ENCODE measurements at regions not wholly inside any gene's neighbourhood (a gene's known extent, or its start where the extent isn't known, plus 50 kb on each side); places are given as distances from the start of the nearest gene placed in this dataset.

DNA sequence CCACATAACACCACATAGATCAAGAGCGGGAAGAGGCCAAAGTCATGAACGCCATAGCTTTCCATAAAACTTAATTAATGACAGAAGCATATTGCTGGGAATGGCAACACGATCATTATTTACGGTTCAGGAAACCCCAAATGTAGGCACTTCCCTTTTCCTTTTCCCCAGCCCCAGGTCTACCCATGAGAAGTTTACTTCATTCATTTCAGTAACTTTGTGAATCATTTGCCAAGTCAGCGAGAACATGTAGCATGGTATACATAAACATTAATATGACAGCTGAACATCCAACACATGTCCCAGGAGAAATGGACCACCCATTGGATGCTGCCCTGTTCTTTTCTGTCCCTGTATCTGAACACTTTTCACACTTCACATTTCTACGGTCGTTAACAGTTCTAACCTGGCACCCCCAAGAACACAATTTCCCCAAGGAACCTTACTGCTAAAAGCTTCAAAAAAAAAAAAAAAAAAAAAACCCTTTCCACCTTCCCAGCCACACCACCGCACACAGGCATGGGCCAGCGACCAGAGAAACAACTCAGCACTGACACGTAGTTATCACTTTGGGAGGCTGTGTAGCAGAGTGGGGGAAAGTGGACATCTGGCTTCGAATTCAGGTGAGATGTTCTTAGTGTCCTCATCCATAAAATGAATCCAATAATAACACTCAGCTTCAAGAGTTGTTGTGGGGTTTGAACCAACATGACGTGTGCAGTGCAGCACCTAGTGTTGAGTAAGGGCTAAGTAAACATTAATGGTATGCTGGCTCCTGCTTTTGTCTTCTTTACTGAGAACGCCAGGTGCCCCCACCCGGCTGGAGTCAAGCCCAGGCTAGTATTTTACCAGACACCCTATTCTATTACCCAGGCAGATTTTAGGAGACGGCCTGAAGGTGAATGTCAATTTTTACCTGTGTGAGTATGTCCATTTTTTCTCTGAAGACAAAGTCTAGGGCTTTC lies 371.5 kb downstream of the LNPK start:
- Histone ChIP-seq H3K9me3 (ENCODE audit: control insufficient read depth in 1 of 2, low read length in 2 of 2) (peaks cover 0 to 4% of the 10 kb centered on the region in 2 donors), H3K36me3 (ENCODE audit: control insufficient read depth in 1 of 2, insufficient read depth in 2 of 2, low read length in 2 of 2) (no peaks in the 10 kb centered on the region), H3K27me3 (ENCODE audit: low read depth, low read length) (no peaks in the 10 kb centered on the region), H3K27ac (ENCODE audit: low read length) (no peak overlapping the region), H3K4me1 (ENCODE audit: control insufficient read depth in 1 of 2, insufficient read depth in 2 of 2, low read length in 2 of 2) (no peaks in the 10 kb centered on the region), H3K4me3 (ENCODE audit: low read depth in 1 of 2, low read length in 2 of 2) (no peak overlapping the region)

DNA sequence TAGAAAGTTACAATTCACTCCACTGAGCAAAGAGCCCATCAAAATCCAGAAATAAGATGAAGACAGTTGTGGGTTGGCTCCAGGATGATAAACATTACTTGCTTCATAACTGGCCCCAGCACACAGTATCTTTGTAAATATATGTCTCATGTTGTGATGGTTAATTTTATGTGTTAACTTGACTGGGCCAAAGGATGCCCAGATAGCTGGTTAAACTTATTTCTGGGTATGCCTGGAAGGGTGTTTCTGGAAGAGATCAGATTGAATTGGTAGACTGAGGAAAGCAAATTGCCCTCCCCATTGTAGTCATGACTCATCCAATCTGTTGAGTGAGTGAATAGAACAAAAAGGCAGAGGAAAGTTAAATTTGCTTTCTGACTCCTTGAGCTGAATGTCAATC lies 373.8 kb downstream of the LNPK start:
- Histone ChIP-seq H3K9me3 (ENCODE audit: control insufficient read depth in 1 of 2, low read length in 2 of 2) (peaks cover 0 to 4% of the 10 kb centered on the region in 2 donors), H3K4me3 (ENCODE audit: low read depth in 1 of 2, low read length in 2 of 2) (no peak overlapping the region), H3K27ac (ENCODE audit: low read length) (no peak overlapping the region), H3K27me3 (ENCODE audit: low read depth, low read length) (no peaks in the 10 kb centered on the region), H3K36me3 (ENCODE audit: control insufficient read depth in 1 of 2, insufficient read depth in 2 of 2, low read length in 2 of 2) (no peaks in the 10 kb centered on the region), H3K4me1 (ENCODE audit: control insufficient read depth in 1 of 2, insufficient read depth in 2 of 2, low read length in 2 of 2) (no peaks in the 10 kb centered on the region)

DNA sequence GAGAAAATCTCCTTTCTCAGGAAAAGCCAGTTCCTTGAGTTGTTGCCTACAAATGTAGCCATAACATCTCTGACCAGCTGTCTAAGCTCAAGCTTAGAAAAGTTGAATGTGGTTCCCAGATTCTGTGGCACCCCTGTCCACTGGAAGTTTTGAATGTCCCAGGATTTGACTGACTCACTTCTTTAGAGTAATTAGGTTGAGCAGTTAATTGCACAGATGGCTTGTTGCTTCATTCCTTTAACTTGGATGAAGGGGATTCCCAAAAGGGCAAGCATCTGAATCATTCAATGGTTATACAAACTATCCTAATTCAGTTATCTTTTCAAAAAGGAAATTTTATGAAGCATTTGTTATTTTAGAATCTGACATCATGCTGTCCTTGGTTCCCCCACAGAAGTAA lies 374.7 kb downstream of the LNPK start:
- Histone ChIP-seq H3K27ac (ENCODE audit: low read length) (no peak overlapping the region), H3K9me3 (ENCODE audit: control insufficient read depth in 1 of 2, low read length in 2 of 2) (peaks cover 0 to 4% of the 10 kb centered on the region in 2 donors), H3K27me3 (ENCODE audit: low read depth, low read length) (no peaks in the 10 kb centered on the region), H3K36me3 (ENCODE audit: control insufficient read depth in 1 of 2, insufficient read depth in 2 of 2, low read length in 2 of 2) (no peaks in the 10 kb centered on the region), H3K4me3 (ENCODE audit: low read depth in 1 of 2, low read length in 2 of 2) (no peak overlapping the region), H3K4me1 (ENCODE audit: control insufficient read depth in 1 of 2, insufficient read depth in 2 of 2, low read length in 2 of 2) (no peaks in the 10 kb centered on the region)

GRCh38 chr2:175626796-175627195 lies 375.3 kb downstream of the LNPK start:
- no peaks in the 10 kb centered on the region for H3K4me1 ChIP-seq (ENCODE audit: control insufficient read depth in 1 of 2, insufficient read depth in 2 of 2, low read length in 2 of 2)
- no peaks in the 10 kb centered on the region for H3K36me3 ChIP-seq (ENCODE audit: control insufficient read depth in 1 of 2, insufficient read depth in 2 of 2, low read length in 2 of 2)
- no peak overlapping the region for H3K27ac ChIP-seq (ENCODE audit: low read length)
- no peak overlapping the region for H3K4me3 ChIP-seq (ENCODE audit: low read depth in 1 of 2, low read length in 2 of 2)
- no peaks in the 10 kb centered on the region for H3K27me3 ChIP-seq (ENCODE audit: low read depth, low read length)
- peaks cover 0 to 4% of the 10 kb centered on the region in 2 donors for H3K9me3 ChIP-seq (ENCODE audit: control insufficient read depth in 1 of 2, low read length in 2 of 2)

DNA sequence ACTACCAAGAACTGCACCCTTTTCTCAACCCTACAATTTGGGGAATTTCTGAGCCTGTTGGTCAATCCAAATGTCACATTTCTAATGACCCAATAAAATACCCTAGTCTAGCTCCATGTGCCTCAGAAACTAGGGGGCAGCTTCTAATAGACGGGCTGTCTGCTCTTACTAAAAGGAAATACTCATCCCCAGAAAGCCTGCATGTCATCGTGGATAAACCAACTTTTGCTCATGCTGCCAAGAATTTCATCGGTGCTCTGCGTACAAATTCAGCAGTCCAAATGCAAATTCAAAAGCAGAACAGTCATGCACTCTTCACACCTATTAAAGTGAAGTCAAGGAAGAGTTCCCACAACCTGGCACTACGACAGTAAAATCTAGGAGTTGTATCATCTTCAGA lies 377.3 kb downstream of the LNPK start:
- H3K27ac ChIP-seq (ENCODE audit: low read length), result no peak overlapping the region
- no peak overlapping the region for H3K4me3 ChIP-seq (ENCODE audit: low read depth in 1 of 2, low read length in 2 of 2)
- no peaks in the 10 kb centered on the region for H3K4me1 ChIP-seq (ENCODE audit: control insufficient read depth in 1 of 2, insufficient read depth in 2 of 2, low read length in 2 of 2)
- H3K27me3 ChIP-seq (ENCODE audit: low read depth, low read length), result no peaks in the 10 kb centered on the region
- peaks cover 0 to 4% of the 10 kb centered on the region in 2 donors for H3K9me3 ChIP-seq (ENCODE audit: control insufficient read depth in 1 of 2, low read length in 2 of 2)
- H3K36me3 ChIP-seq (ENCODE audit: control insufficient read depth in 1 of 2, insufficient read depth in 2 of 2, low read length in 2 of 2), result no peaks in the 10 kb centered on the region

- Histone ChIP-seq H3K4me1 (ENCODE audit: control insufficient read depth in 1 of 2, insufficient read depth in 2 of 2, low read length in 2 of 2) (no peaks in the 10 kb centered on the region), H3K36me3 (ENCODE audit: control insufficient read depth in 1 of 2, insufficient read depth in 2 of 2, low read length in 2 of 2) (no peaks in the 10 kb centered on the region), H3K27me3 (ENCODE audit: low read depth, low read length) (no peaks in the 10 kb centered on the region), H3K4me3 (ENCODE audit: low read depth in 1 of 2, low read length in 2 of 2) (no peak overlapping the region), H3K9me3 (ENCODE audit: control insufficient read depth in 1 of 2, low read length in 2 of 2) (peaks cover 0 to 4% of the 10 kb centered on the region in 2 donors), H3K27ac (ENCODE audit: low read length) (no peak overlapping the region)
These were observed 377.8 kb downstream of the LNPK start for GRCh38 chr2:175624211-175624761.

DNA sequence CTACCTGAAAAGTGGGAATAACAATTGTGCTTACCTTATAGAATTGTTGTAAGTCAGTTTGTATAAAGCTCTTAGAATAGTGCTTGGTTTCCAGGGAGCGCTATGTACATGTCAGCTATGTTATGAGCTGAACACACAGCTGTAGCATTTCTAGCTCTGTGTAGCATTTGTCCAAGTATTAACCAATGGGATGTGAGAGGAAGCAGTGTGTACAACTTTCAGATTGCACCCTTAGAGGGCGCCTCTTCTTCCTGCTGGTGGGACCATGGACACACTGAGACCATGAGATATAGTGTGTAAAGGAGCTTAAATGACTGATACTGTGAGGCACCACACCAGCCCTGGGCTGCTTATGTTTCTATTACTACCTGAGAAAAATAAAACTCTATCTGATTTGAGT lies 380.2 kb downstream of the LNPK start:
- no peak overlapping the region for H3K4me3 ChIP-seq (ENCODE audit: low read depth in 1 of 2, low read length in 2 of 2)
- H3K27ac ChIP-seq (ENCODE audit: low read length), result no peak overlapping the region
- no peaks in the 10 kb centered on the region for H3K36me3 ChIP-seq (ENCODE audit: control insufficient read depth in 1 of 2, insufficient read depth in 2 of 2, low read length in 2 of 2)
- no peaks in the 10 kb centered on the region for H3K9me3 ChIP-seq (ENCODE audit: control insufficient read depth in 1 of 2, low read length in 2 of 2)
- no peaks in the 10 kb centered on the region for H3K27me3 ChIP-seq (ENCODE audit: low read depth, low read length)
- no peaks in the 10 kb centered on the region for H3K4me1 ChIP-seq (ENCODE audit: control insufficient read depth in 1 of 2, insufficient read depth in 2 of 2, low read length in 2 of 2)

GRCh38 chr2:175620106-175620505 lies 382.0 kb downstream of the LNPK start:
- no peaks in the 10 kb centered on the region for H3K27me3 ChIP-seq (ENCODE audit: low read depth, low read length)
- no peak overlapping the region for H3K27ac ChIP-seq (ENCODE audit: low read length)
- no peak overlapping the region for H3K4me3 ChIP-seq (ENCODE audit: low read depth in 1 of 2, low read length in 2 of 2)
- H3K36me3 ChIP-seq (ENCODE audit: control insufficient read depth in 1 of 2, insufficient read depth in 2 of 2, low read length in 2 of 2), result no peaks in the 10 kb centered on the region
- no peaks in the 10 kb centered on the region for H3K9me3 ChIP-seq (ENCODE audit: control insufficient read depth in 1 of 2, low read length in 2 of 2)
- H3K4me1 ChIP-seq (ENCODE audit: control insufficient read depth in 1 of 2, insufficient read depth in 2 of 2, low read length in 2 of 2), result no peaks in the 10 kb centered on the region

DNA sequence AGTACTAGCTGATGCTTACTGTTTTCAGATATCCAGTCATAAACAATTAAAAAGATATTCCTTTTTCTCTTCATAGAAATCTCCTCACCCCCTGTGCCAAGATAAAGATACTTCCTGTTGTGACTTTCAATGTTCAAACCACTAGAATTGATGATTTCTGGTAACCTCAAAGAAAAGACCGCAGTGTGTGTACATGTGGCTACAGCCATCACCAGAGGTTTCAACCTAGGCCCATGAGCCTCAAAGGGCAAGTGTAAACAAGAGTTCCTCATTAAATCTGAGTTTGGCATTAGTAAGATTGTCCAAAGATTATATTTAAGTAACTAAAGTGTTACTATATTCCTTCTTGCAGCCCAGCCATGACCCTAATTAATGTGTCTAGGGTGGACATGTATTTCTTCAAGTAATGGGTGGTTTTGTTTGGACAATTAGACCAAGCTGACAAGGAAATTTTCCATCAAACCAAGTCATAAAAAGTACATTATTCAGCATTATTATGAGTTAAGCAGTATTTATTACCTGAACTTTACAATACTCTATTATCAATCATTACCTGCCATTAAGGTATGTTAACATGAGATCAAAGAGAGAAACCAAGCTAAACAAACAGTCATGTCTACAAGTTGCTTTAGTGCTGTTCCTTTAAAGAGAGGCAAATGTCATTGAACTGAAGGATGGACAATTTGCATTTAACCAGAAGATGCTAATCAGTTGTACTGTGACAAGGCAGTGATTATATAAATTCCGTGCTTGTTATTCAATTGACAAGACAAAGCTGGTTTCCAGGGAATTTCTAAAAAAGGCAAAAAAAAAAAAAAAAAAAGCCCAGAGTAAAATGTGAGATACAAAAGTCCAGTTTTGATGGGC lies 382.7 kb downstream of the LNPK start:
- H3K27ac ChIP-seq (ENCODE audit: low read length), result no peak overlapping the region
- H3K4me1 ChIP-seq (ENCODE audit: control insufficient read depth in 1 of 2, insufficient read depth in 2 of 2, low read length in 2 of 2), result no peaks in the 10 kb centered on the region

GRCh38 chr2:175612280-175612679 lies 389.8 kb downstream of the LNPK start:
- no peaks in the 10 kb centered on the region for H3K9me3 ChIP-seq (ENCODE audit: control insufficient read depth in 1 of 2, low read length in 2 of 2)
- H3K27ac ChIP-seq (ENCODE audit: low read length), result no peak overlapping the region
- no peaks in the 10 kb centered on the region for H3K4me1 ChIP-seq (ENCODE audit: control insufficient read depth in 1 of 2, insufficient read depth in 2 of 2, low read length in 2 of 2)
- no peak overlapping the region for H3K4me3 ChIP-seq (ENCODE audit: low read depth in 1 of 2, low read length in 2 of 2)
- H3K27me3 ChIP-seq (ENCODE audit: low read depth, low read length), result no peaks in the 10 kb centered on the region
- H3K36me3 ChIP-seq (ENCODE audit: control insufficient read depth in 1 of 2, insufficient read depth in 2 of 2, low read length in 2 of 2), result no peaks in the 10 kb centered on the region

More for the DNA sequence above, 382.7 kb downstream of the LNPK start:
- H3K27me3 ChIP-seq (ENCODE audit: low read depth, low read length), result no peaks in the 10 kb centered on the region
- no peak overlapping the region for H3K4me3 ChIP-seq (ENCODE audit: low read depth in 1 of 2, low read length in 2 of 2)
- H3K9me3 ChIP-seq (ENCODE audit: control insufficient read depth in 1 of 2, low read length in 2 of 2), result no peaks in the 10 kb centered on the region
- H3K36me3 ChIP-seq (ENCODE audit: control insufficient read depth in 1 of 2, insufficient read depth in 2 of 2, low read length in 2 of 2), result no peaks in the 10 kb centered on the region

Measured in muscle layer of duodenum (tissue), 2 donors.